Nephron (organoid): ENCODE measurements at regions not wholly inside any gene's neighbourhood (a gene's known extent, or its start where the extent isn't known, plus 50 kb on each side); places are given as distances from the start of the nearest gene placed in this dataset.

ENCODE experiments used
- H3K27ac Mint-ChIP-seq, 3 experiments: 2 replicates each; pipeline ENCODE4 v1.8.0; 2020; ENCODE audit warnings: mixed read lengths in 3 of 3, mild to moderate bottlenecking in 2 of 3, moderate library complexity in 1 of 3
- H3K27me3 Mint-ChIP-seq: 2 replicates; pipeline ENCODE4 v1.8.0; 2021; ENCODE audit warnings: low read depth, mild to moderate bottlenecking, moderate library complexity, mixed read lengths
- H3K36me3 Mint-ChIP-seq: 2 replicates; pipeline ENCODE4 v1.8.0; 2020; ENCODE audit warnings: low read depth, mixed read lengths
- H3K4me1 Mint-ChIP-seq: 2 replicates; pipeline ENCODE4 v1.8.0; 2020; ENCODE audit warnings: mixed read lengths
- H3K4me3 Mint-ChIP-seq, 3 experiments: 2 replicates each; pipeline ENCODE4 v1.8.0; 2020; ENCODE audit warnings: mild to moderate bottlenecking in 3 of 3, mixed read lengths in 3 of 3, moderate library complexity in 2 of 3
- H3K9me3 Mint-ChIP-seq: 2 replicates; pipeline ENCODE4 v1.8.0; 2020; ENCODE audit warnings: mixed read lengths
- CTCF ChIP-seq, 3 experiments: fragments of 200-600 bp; sonication (generic); IDR thresholded peaks; one replicate each; pipeline ENCODE4 v1.5.0; 2021; ENCODE audit warnings: antibody characterized with exemption in 3 of 3; ENCODE audit not compliant: unreplicated experiment in 3 of 3

- peaks cover 18% of the 10 kb centered on the region for H3K27me3 Mint-ChIP-seq
- peak overlapping the region in 2 of 3 experiments; percentile 34 to 38 for H3K4me3 Mint-ChIP-seq
- no peaks in the 10 kb centered on the region for H3K36me3 Mint-ChIP-seq
- H3K4me1 Mint-ChIP-seq: peaks cover 57% of the 10 kb centered on the region
- no peak for TF ChIP-seq CTCF (IDR thresholded peaks at IDR 0.05; ENCODE audit: unreplicated experiment in 3 of 3)
- no peaks in the 10 kb centered on the region for H3K9me3 Mint-ChIP-seq
- peak overlapping the region; percentile 94 to 97 (median 96) for H3K27ac Mint-ChIP-seq
Observed at GRCh38 chr6:43990275-43990626, 137.0 kb downstream of the MRPL14 start.

- no peak for TF ChIP-seq CTCF (IDR thresholded peaks at IDR 0.05; ENCODE audit: unreplicated experiment in 3 of 3)
- Mint-ChIP-seq H3K9me3 (no peaks in the 10 kb centered on the region), H3K36me3 (no peaks in the 10 kb centered on the region), H3K4me3 (peak overlapping the region in 1 of 3 experiments; percentile 49), H3K27me3 (peaks cover 18% of the 10 kb centered on the region), H3K27ac (peak overlapping the region; percentile 94 to 97 (median 96)), H3K4me1 (peaks cover 62% of the 10 kb centered on the region)
Observed at GRCh38 chr6:43989581-43990146, 137.6 kb downstream of the MRPL14 start.

GRCh38 chr6:43988801-43989200 lies 138.5 kb downstream of the MRPL14 start:
- H3K27ac Mint-ChIP-seq: peak overlapping the region; percentile 85 to 96 (median 94)
- H3K4me1 Mint-ChIP-seq: peaks cover 65% of the 10 kb centered on the region
- H3K27me3 Mint-ChIP-seq: peaks cover 18% of the 10 kb centered on the region
- H3K36me3 Mint-ChIP-seq: no peaks in the 10 kb centered on the region
- no peaks in the 10 kb centered on the region for H3K9me3 Mint-ChIP-seq
- H3K4me3 Mint-ChIP-seq: no peak overlapping the region
- TF ChIP-seq CTCF (IDR thresholded peaks at IDR 0.05; ENCODE audit: unreplicated experiment in 3 of 3): no peak

- H3K27ac Mint-ChIP-seq: peak overlapping the region in 1 of 3 experiments; percentile 40
- peaks cover 22% of the 10 kb centered on the region for H3K27me3 Mint-ChIP-seq
- TF ChIP-seq CTCF (IDR thresholded peaks at IDR 0.05; ENCODE audit: unreplicated experiment in 3 of 3): no peak
- no peaks in the 10 kb centered on the region for H3K9me3 Mint-ChIP-seq
- no peak overlapping the region for H3K4me3 Mint-ChIP-seq
- peaks cover 65% of the 10 kb centered on the region for H3K4me1 Mint-ChIP-seq
- no peaks in the 10 kb centered on the region for H3K36me3 Mint-ChIP-seq
Observed at GRCh38 chr6:43987838-43988439, 139.3 kb downstream of the MRPL14 start.

- Mint-ChIP-seq H3K27ac (peak overlapping the region in 2 of 3 experiments; percentile 55 to 56), H3K36me3 (no peaks in the 10 kb centered on the region), H3K9me3 (no peaks in the 10 kb centered on the region), H3K4me3 (no peak overlapping the region), H3K27me3 (peaks cover 19% of the 10 kb centered on the region), H3K4me1 (peaks cover 51% of the 10 kb centered on the region)
- no peak for TF ChIP-seq CTCF (IDR thresholded peaks at IDR 0.05; ENCODE audit: unreplicated experiment in 3 of 3)
Observed at GRCh38 chr6:43986177-43986825, 141.0 kb downstream of the MRPL14 start.
